NB4 (cell line): ENCODE measurements at regions not wholly inside any gene's neighbourhood (a gene's known extent, or its start where the extent isn't known, plus 50 kb on each side); places are given as distances from the start of the nearest gene placed in this dataset.

ENCODE experiments used
- DNase-seq: peaks from one replicate; pipeline ENCODE4 v3.0.0; 2010; ENCODE audit warnings: low read depth
- H3K4me3 ChIP-seq: one replicate; pipeline ENCODE4 v1.5.1; 2011; ENCODE audit warnings: mild to moderate bottlenecking, low read depth, low read length, moderate library complexity
- CTCF ChIP-seq: IDR thresholded peaks from one replicate; pipeline ENCODE4 v1.5.1; 2012; ENCODE audit warnings: low read depth, low read length
- MAX ChIP-seq: IDR thresholded peaks from 2 replicates; pipeline ENCODE4 v1.6.1; 2011; ENCODE audit warnings: low read depth, low read length
- MYC ChIP-seq: IDR thresholded peaks from 2 replicates; pipeline ENCODE4 v1.6.1; 2011; ENCODE audit warnings: low read depth, low read length
- POLR2A ChIP-seq: IDR thresholded peaks from 2 replicates; pipeline ENCODE4 v1.6.1; 2011; ENCODE audit warnings: mild to moderate bottlenecking; ENCODE audit not compliant: insufficient read length; ENCODE audit errors: extremely low read depth

- TF ChIP-seq MAX = no peak
- no peak for TF ChIP-seq CTCF
- TF ChIP-seq POLR2A = no peak
- TF ChIP-seq MYC = no peak
- no peak overlapping the region for H3K4me3 ChIP-seq
- DNase-seq = no peak
Measured at GRCh38 chr1:81490614-81491013, 310.1 kb upstream of the ADGRL2 start.

GRCh38 chr1:81489372-81489934 is 311.3 kb upstream of the ADGRL2 start:
- no peak overlapping the region for H3K4me3 ChIP-seq
- TF ChIP-seq POLR2A (no peak), MYC (no peak), CTCF (no peak), MAX (no peak)
- DNase-seq = no peak

- TF ChIP-seq MAX (no peak), MYC (no peak), CTCF (no peak), POLR2A (no peak)
- no peak for DNase-seq
- H3K4me3 ChIP-seq = no peak overlapping the region
Measured at GRCh38 chr1:81484284-81484683, 316.4 kb upstream of the ADGRL2 start.

- TF ChIP-seq POLR2A (no peak), MYC (no peak), MAX (no peak), CTCF (no peak)
- H3K4me3 ChIP-seq = no peak overlapping the region
- DNase-seq = no peak
Measured at GRCh38 chr1:81478219-81478618, 322.5 kb upstream of the ADGRL2 start.

GRCh38 chr1:81477710-81478109 is 323.0 kb upstream of the ADGRL2 start:
- H3K4me3 ChIP-seq = no peak overlapping the region
- DNase-seq = no peak
- no peak for TF ChIP-seq MAX
- no peak for TF ChIP-seq POLR2A
- TF ChIP-seq CTCF = no peak
- no peak for TF ChIP-seq MYC
